Motor neuron (in vitro differentiated cells): ENCODE measurements at regions not wholly inside any gene's neighbourhood (a gene's known extent, or its start where the extent isn't known, plus 50 kb on each side); places are given as distances from the start of the nearest gene placed in this dataset.
"Not testable (repeated sequence)": the region's sequence is repeated elsewhere in the genome, so short reads cannot be mapped to it uniquely, and the experiment has no call there.

Experiments
- ATAC-seq, 8 experiments: fragments of 200-7000 bp; cut with Tn5 transposase; replicated peaks in 6 of 8; 2 replicates each; pipeline ENCODE4 v1.8.0; 2021; ENCODE audit warnings: mild to moderate bottlenecking in 8 of 8, moderate library complexity in 8 of 8
- H3K27ac ChIP-seq, 2 donors: fragments of 250-450 bp; sonication (Bioruptor Pico); 2 replicates each; pipeline ENCODE4 v1.9.0; 2021; ENCODE audit warnings: antibody characterized with exemption in 2 of 2, mild to moderate bottlenecking in 2 of 2, moderate library complexity in 1 of 2
- H3K4me1 ChIP-seq, 2 donors: fragments of 250-450 bp; sonication (Bioruptor Pico); replicated peaks in 1 of 2; 2 replicates each; pipeline ENCODE4 v1.6.1; 2021; ENCODE audit warnings: antibody characterized with exemption in 2 of 2, mild to moderate bottlenecking in 2 of 2, moderate library complexity in 1 of 2
- H3K4me3 ChIP-seq, 5 donors: fragments of 250-450 bp; sonication (Bioruptor Pico); 2 replicates each; pipeline ENCODE4 v1.9.0; 2021; ENCODE audit warnings: antibody characterized with exemption in 5 of 5, mild to moderate bottlenecking in 5 of 5, moderate library complexity in 4 of 5
- WGBS, 10 experiments: fragments of 450-650 bp; shearing (Covaris generic); methylation state at CpG; one replicate each; pipeline ENCODE4 v1.0.0; 2022; 5-methylcytosine and 5-hydroxymethylcytosine counted together
- in situ Hi-C, 9 experiments: fragments of 400-800 bp; cut with MboI; loops; one replicate each; pipeline ENCODE4 v1.15.0; 2021; ENCODE audit warnings: low sequenced_read_pairs in 9 of 9, low pct_unique_long_range_greater_than_20kb in 2 of 9; ENCODE audit not compliant: unreplicated experiment in 9 of 9

DNA sequence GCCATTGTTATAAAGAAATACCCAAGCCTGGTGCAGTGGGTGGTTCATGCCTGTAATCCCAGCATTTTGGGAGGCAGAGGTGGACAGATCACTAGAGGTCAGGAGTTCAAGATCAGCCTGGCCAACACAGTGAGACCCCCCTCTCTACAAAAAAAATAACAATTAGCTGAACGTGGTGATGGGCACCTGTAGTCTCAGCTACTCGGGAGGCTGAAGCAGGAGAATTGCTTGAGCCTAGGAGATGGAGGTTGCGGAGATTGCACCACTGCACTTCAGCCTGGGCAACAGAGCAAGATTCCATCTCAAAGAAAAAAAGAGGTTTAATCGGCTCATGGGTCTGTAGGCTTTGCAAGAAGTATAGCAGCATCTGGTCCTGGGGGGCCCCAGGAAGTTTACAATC is 284.0 kb downstream of the RASEF start:
- H3K27ac ChIP-seq, ATAC-seq, H3K4me1 ChIP-seq, H3K4me3 ChIP-seq, in situ Hi-C loops: not testable (repeated sequence)
- 0 to 100% (median 88%) methylated on average over 1 to 4 of the region's 4 CpGs; no CpG with 5 or more reads in 1 of the 10 experiments for WGBS, 10 experiments

DNA sequence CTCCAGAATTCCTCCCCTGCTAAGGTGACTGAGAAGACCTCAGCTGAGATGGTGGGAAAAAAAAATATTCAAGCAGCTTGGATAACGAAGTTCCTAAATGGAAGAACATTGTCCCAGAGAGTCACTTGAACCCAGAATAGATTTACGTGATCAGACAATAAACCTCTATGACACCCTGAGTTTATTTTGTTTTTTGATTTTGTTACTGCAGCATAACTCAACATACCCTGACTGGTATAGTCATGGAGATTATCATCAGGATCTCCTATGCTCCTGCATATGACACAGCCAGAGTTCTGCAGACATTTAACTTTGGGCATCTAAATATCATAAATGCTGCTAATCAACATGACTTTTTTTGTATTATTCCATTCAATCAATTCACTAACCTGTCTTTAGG is 282.9 kb downstream of the RASEF start:
- H3K4me3 ChIP-seq, result no peak overlapping the region
- no peak overlapping the region for H3K27ac ChIP-seq
- ATAC-seq, result no peak
- peaks cover 7 to 10% of the 10 kb centered on the region in 2 donors for H3K4me1 ChIP-seq
- 0 to 94% (median 80%) methylated on average over 1 to 2 of the region's 2 CpGs; no CpG with 5 or more reads in 1 of the 10 experiments for WGBS, 10 experiments
- in situ Hi-C loops, result no loop called here

DNA sequence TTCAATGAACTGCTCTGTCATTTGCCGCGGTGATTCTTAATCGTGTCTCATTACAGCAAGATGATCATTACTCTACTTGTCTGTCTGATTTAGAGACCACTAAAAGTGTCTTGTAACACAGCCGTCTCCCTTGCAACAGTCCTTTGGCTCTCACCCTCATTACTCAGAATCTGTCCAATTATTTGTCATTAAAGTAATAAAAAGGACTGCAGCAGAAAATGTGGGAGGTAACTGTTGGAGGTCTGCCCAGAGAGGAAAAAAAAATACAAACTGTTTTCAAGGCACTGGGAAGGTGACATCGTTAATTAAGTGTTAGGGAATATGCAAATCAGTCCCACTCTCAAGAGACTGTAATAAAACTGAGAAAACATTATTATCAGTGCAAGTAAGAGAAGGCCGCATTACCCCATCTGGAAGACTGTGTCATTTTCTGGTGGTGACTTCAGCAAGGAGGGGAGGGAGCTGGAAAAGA is 281.0 kb downstream of the RASEF start:
- Histone ChIP-seq H3K4me1 (peaks cover 7 to 10% of the 10 kb centered on the region in 2 donors), H3K27ac (no peak overlapping the region), H3K4me3 (no peak overlapping the region)
- 4 to 64% (median 25%) methylated on average over 1 to 6 of the region's 6 CpGs for WGBS, 10 experiments
- in situ Hi-C loops, result no loop called here
- peak in 7 of 8 experiments; percentile 23 to 98 (median 97) for ATAC-seq

- 17 to 100% (median 50%) methylated on average over 1 of the region's 1 CpG; no CpG with 5 or more reads in 3 of the 10 experiments for WGBS, 10 experiments
- peaks cover 7 to 10% of the 10 kb centered on the region in 2 donors for H3K4me1 ChIP-seq
- H3K4me3 ChIP-seq, result no peak overlapping the region
- in situ Hi-C loops, result no loop called here
- H3K27ac ChIP-seq, result no peak overlapping the region
- ATAC-seq, result no peak
These were observed 279.9 kb downstream of the RASEF start for GRCh38 chr9:82783045-82783444.

DNA sequence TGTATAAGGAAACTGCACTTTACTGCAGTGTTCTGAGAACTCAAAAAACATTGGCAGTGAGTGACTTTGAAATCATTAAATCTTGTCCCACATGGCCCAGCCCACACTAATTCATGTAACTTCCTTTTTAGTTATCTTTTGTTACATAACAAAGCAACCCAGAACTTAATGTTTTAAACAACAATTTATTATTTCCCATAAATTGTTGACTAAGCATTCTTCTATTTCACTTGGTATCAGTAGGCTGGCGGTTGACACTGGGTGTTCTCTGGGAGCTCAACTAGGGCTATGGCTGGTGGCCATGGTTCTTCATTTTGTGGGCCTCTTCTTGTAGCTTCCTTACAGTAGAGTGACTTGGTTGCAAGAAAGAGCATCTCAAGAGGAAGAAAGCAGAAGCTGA is 278.4 kb downstream of the RASEF start:
- in situ Hi-C loops, result no loop called here
- peaks cover 7 to 10% of the 10 kb centered on the region in 2 donors for H3K4me1 ChIP-seq
- H3K4me3 ChIP-seq, result no peak overlapping the region
- WGBS, 10 experiments, result 0 to 100% (median 88%) methylated on average over 1 of the region's 1 CpG
- no peak overlapping the region for H3K27ac ChIP-seq
- ATAC-seq, result no peak

- WGBS, 10 experiments, result 10 to 100% (median 93%) methylated on average over 1 to 5 of the region's 6 CpGs; no CpG with 5 or more reads in 3 of the 10 experiments
- H3K27ac ChIP-seq, result no peak overlapping the region
- H3K4me1 ChIP-seq, result no peaks in the 10 kb centered on the region
- no peak overlapping the region for H3K4me3 ChIP-seq
- ATAC-seq, result no peak
- in situ Hi-C loops, result no loop called here
These were observed 273.7 kb downstream of the RASEF start for GRCh38 chr9:82789155-82789824.

DNA sequence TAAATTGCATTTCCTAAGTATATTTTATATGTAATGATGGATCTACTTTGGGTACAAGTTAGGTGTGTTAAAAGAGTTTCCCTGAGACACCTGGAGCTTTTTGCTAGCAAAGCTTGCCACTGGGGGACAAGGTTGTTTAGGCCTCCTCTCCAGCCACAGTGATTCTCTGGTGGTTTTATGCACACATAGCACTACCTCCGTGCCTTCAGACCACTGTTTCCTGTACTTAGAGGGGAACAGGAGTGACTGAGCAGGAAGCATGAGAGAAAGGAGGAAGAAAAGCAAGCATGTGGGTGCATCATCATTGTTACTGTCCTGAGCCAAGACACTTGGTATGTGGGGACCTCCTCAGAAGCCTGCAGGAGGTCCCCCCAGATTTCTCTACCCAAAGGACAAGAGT is 272.1 kb downstream of the RASEF start:
- no peak overlapping the region for H3K4me3 ChIP-seq
- in situ Hi-C loops, result no loop called here
- ATAC-seq, result no peak
- 0 to 90% (median 31%) methylated on average over 1 of the region's 1 CpG; no CpG with 5 or more reads in 4 of the 10 experiments for WGBS, 10 experiments
- H3K27ac ChIP-seq, result no peak overlapping the region
- no peaks in the 10 kb centered on the region for H3K4me1 ChIP-seq

DNA sequence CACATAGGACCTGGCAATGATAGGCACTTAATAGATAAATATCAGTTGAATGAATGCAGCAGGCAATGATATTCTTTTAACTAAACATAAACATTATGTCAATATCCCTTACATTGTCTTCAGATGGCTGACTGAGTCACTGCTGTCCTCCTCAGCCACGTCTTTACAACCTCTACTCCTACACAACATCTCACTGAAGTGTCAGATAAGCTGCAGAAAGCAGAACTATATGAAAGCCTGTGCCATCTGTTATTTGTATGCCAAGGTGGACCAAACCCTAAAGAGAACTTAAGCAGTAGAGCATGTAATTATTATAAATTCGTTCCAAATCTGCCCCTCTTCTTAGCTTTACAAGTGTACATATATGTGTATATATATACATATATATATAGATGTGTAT is 271.2 kb downstream of the RASEF start:
- in situ Hi-C loops, result no loop called here
- Histone ChIP-seq H3K4me3 (no peak overlapping the region), H3K4me1 (no peaks in the 10 kb centered on the region), H3K27ac (no peak overlapping the region)
- 72% methylated on average over 2 of the region's 2 CpGs; no CpG with 5 or more reads in 9 of the 10 experiments for WGBS, 10 experiments
- no peak for ATAC-seq

GRCh38 chr9:82797534-82797933 is 265.4 kb downstream of the RASEF start:
- WGBS, 10 experiments, result 0 to 62% (median 28%) methylated on average over 1 to 3 of the region's 3 CpGs
- Histone ChIP-seq H3K4me3 (no peak overlapping the region), H3K27ac (no peak overlapping the region), H3K4me1 (peaks cover 0 to 5% of the 10 kb centered on the region in 2 donors)
- peak in 5 of 8 experiments; percentile 35 to 84 (median 49) for ATAC-seq
- in situ Hi-C loops, result no loop called here

- Histone ChIP-seq H3K27ac (no peak overlapping the region), H3K4me3 (no peak overlapping the region), H3K4me1 (peaks cover 0 to 5% of the 10 kb centered on the region in 2 donors)
- no peak for ATAC-seq
- WGBS, 10 experiments, result 28 to 100% (median 85%) methylated on average over 1 to 4 of the region's 4 CpGs
- in situ Hi-C loops, result no loop called here
These were observed 263.7 kb downstream of the RASEF start for GRCh38 chr9:82799286-82799685.

GRCh38 chr9:82805027-82805426 is 257.9 kb downstream of the RASEF start:
- H3K27ac ChIP-seq, result no peak overlapping the region
- ATAC-seq, result peak in 1 of 8 experiments; percentile 38

DNA sequence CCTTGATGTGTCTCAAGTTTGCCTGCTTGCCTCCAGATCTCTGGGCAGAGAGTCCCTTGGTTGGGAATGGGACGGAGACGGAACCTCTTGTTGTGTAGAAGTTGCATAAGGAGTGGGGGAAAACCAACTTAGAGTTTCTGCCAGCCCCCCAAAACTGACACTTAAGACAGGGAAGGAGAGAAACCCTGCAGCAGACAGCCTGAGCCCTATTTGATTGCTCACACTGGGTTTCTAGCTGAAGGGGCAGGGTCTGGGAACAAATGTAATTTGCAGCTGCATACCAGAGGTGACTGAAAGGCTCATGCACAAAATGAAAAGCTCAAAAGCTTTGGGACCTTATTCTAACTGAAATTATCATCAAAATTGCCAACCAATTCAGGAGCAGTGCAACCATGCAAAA is 254.5 kb downstream of the RASEF start:
- no peak for ATAC-seq
- in situ Hi-C loops, result no loop called here
- Histone ChIP-seq H3K27ac (no peak overlapping the region), H3K4me1 (no peaks in the 10 kb centered on the region), H3K4me3 (no peak overlapping the region)
- WGBS, 10 experiments, result 40 to 100% (median 92%) methylated on average over 1 to 2 of the region's 2 CpGs; no CpG with 5 or more reads in 7 of the 10 experiments

More at GRCh38 chr9:82805027-82805426, 257.9 kb downstream of the RASEF start:
- WGBS, 10 experiments, result 20 to 77% (median 48%) methylated on average over 2 to 5 of the region's 5 CpGs
- H3K4me1 ChIP-seq, result no peaks in the 10 kb centered on the region
- no peak overlapping the region for H3K4me3 ChIP-seq
- in situ Hi-C loops, result no loop called here

DNA sequence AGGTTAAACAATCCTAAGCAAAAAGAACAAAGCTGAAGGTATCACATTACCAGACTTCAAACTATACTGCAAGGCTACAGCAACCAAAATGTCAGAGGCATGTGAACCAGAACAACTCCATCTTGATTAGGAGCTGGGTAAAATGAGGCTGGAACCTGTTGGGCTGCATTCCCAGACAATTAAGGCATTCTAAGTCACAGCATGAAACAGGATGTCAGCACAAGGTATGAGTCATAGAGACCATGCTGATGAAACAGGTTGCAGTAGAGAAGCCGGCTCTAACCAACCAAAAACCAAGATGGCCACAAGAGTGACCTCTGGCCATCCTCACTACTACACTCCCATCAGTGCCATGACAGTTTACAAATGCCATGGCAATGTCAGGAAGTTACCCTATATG is 252.0 kb downstream of the RASEF start:
- Histone ChIP-seq H3K4me1 (no peaks in the 10 kb centered on the region), H3K27ac (no peak overlapping the region), H3K4me3 (no peak overlapping the region)
- in situ Hi-C loops, result no loop called here
- ATAC-seq, result peak in 5 of 8 experiments; percentile 33 to 89 (median 70)
- WGBS, 10 experiments, result 20 to 100% (median 78%) methylated on average over 1 of the region's 1 CpG; no CpG with 5 or more reads in 7 of the 10 experiments

DNA sequence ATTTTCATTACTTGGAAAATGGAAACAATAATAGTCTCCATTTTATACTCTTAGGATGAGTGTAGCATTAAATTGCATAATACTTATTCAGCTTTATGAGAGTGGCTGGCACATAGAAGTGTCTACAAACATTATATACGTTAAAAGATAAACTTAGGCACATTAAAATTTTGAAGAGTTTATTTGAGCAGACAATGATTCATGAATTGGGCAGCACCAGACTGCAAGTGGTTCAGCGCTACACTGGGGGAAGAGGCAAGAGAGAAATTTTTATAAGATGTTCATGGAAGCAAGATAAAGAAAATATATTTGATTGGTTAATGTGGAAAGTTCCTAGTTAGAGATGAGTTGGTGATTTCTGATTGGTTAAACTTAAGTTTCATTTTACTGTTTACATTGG is 243.7 kb downstream of the RASEF start:
- Histone ChIP-seq H3K4me1 (no peaks in the 10 kb centered on the region), H3K27ac (no peak overlapping the region), H3K4me3 (no peak overlapping the region)
- in situ Hi-C loops, result no loop called here
- ATAC-seq, result no peak
- 21 to 100% (median 88%) methylated on average over 1 to 2 of the region's 2 CpGs; no CpG with 5 or more reads in 1 of the 10 experiments for WGBS, 10 experiments
